Body of pancreas (tissue), 4 donors: ENCODE measurements at regions not wholly inside any gene's neighbourhood (a gene's known extent, or its start where the extent isn't known, plus 50 kb on each side); places are given as distances from the start of the nearest gene placed in this dataset.

Experiments
- POLR2A ChIP-seq, 3 donors: fragments of 450-650 bp; IDR thresholded peaks; one replicate each; pipeline ENCODE4 v1.6.1; 2016; ENCODE audit warnings: antibody characterized with exemption in 3 of 3, mild to moderate bottlenecking in 2 of 3
- TF ChIP-seq, protein P1 (sequence below), 7 experiments: fragments of 450-650 bp in 4 of 7; fragments of 200-600 bp in 3 of 7; sonication (generic) in 3 of 7; IDR thresholded peaks; one replicate each; pipeline ENCODE4 v1.5.1; 2016 to 2019; ENCODE audit warnings: antibody characterized with exemption in 7 of 7

DNA sequence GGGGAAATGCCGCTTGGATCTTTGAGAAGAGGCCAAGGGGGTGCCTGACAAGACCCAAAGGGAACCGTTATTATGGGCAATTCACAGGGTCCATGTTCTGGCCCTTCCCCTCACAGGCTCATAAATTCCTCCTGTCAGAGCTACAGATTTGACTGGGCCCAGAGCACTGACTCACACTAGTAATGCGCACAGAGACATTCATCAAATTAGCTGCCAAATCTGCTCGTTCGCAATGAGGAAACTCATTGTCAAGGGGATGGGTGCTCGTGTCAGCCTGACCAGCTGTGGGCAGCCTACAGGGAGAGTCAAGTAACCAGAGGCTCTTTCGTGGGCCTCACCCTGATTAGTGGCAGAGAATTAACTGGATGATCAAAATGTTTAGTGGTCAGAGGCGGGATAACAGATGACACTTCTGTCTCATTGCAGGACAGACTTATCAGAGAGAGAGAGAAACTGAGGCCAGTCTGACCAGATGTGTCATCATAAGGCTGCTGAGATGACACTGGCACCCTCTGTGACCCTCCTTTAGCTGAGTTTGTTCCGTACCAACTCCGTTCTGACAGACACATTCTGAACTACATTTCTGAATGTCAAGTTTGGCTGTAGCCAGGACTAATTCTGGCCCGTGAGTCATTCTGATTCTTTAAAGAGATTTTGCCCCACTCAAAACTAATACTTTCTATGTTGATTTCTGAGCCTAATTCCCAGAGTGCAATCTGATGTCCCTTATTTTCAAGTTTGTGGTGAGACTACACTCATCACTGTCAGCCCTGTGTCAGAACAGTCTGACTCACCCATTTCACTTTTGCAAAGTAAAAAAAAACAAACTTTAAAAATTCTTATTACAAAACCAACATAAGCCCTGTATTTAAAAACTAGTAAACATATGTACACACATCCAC, 377.1 kb downstream of the ACTL7B start:
- TF ChIP-seq, protein P1, sequence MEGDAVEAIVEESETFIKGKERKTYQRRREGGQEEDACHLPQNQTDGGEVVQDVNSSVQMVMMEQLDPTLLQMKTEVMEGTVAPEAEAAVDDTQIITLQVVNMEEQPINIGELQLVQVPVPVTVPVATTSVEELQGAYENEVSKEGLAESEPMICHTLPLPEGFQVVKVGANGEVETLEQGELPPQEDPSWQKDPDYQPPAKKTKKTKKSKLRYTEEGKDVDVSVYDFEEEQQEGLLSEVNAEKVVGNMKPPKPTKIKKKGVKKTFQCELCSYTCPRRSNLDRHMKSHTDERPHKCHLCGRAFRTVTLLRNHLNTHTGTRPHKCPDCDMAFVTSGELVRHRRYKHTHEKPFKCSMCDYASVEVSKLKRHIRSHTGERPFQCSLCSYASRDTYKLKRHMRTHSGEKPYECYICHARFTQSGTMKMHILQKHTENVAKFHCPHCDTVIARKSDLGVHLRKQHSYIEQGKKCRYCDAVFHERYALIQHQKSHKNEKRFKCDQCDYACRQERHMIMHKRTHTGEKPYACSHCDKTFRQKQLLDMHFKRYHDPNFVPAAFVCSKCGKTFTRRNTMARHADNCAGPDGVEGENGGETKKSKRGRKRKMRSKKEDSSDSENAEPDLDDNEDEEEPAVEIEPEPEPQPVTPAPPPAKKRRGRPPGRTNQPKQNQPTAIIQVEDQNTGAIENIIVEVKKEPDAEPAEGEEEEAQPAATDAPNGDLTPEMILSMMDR (IDR thresholded peaks at IDR 0.05), result no peak
- no peak for TF ChIP-seq POLR2A (IDR thresholded peaks at IDR 0.05)
